ENCODE measurements at regions not wholly inside any gene's neighbourhood (a gene's known extent, or its start where the extent isn't known, plus 50 kb on each side); places are given as distances from the start of the nearest gene placed in this dataset.
"Not testable (repeated sequence)": the region's sequence is repeated elsewhere in the genome, so short reads cannot be mapped to it uniquely, and the experiment has no call there.

DNA sequence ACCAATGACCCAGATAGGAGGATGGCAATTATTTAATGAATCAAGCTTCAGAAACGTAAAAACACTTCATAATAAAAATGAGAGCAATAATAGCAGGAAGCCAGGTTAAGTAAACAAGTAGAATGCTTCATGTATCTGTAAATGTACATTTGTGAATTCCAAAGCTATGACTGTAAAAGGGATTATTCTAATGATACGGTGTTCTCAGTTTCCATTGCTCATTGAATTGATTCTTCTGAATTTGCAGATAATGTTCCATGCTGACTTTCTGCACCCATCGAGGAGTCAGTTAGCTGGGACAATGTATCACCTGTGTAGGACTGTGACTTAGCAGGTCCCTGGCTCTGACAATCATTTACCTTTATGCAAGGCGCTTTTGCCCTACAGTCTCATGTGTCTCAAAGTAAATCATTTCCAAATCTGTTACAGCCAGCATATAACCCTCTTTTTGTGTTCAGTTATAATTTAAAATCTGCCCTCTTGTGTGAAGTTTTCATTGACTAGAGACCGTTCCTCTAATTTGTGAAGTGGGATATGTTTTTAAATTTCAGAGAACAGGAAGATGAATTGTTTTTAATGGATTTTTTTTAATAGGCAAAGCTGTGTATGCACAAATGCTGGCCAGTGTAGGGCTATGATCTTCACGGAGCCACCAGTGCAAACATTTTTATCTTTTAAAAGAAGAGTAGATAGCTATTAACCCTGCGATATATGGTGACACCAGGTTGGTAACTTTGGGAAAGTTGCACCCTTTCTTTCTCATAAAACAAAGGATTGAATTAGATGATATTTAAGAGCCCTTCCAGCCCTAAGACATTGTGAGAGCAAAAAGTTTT is 267.1 kb downstream of the KLF5 start:
- Histone ChIP-seq H3K4me1 (peaks cover 10% of the 10 kb centered on the region), H3K9me3 (no peaks in the 10 kb centered on the region), H3K4me3 (no peak overlapping the region), H3K36me3 (replicated peaks) (no peaks in the 10 kb centered on the region), H3K27me3 (ENCODE audit: low read depth) (no peaks in the 10 kb centered on the region)
- in situ Hi-C loops (cut with MboI; ENCODE audit: low sequenced_read_pairs): no loop called here
- DNase-seq (ENCODE audit: low spot score in 2 of 2): no peak

DNA sequence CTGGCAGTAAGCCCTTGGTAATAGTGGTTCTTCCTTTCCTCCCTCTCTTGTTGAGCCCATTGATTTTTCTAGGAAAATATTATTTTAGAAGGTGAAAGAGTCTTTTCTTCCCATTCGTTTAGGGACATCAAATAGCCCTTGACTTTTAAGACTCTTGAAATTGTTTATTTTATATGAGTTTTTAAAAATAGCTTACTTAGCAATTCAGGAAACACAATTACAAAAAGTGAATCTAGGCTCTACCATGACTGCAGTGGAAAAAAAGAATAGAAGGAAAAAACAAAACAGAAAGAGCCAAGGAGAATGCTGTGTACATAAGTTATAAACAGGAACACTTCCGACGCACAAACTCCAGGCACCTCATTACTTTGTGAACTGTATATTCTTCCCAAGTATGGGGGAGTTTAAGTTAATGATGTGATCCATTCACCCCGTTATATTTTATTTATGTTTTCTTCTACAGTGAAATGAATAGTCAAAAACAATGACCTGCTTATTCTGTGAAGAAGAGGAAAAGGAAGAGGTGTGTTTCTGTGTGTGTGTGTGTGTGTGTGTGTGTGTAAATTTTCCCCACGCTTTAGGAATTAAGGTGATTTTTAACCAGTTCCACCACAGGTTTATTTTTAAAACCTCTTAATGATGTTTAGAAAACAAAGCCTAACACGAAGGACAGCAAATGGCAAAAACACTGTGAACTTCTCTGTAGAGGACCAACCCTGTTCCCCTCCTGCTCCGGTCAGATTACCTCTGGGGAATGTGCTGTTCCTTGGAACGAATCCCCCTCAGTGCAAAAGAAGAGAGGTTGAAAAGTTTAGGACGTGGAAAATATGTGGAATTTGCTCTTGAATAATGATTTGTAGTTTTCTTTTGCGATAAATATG is 266.3 kb downstream of the KLF5 start:
- in situ Hi-C loops (cut with MboI; ENCODE audit: low sequenced_read_pairs): no loop called here
- Histone ChIP-seq H3K36me3 (replicated peaks) (no peaks in the 10 kb centered on the region), H3K9me3 (no peaks in the 10 kb centered on the region), H3K4me1 (peaks cover 10% of the 10 kb centered on the region), H3K27me3 (ENCODE audit: low read depth) (no peaks in the 10 kb centered on the region), H3K4me3 (no peak overlapping the region)
- DNase-seq (ENCODE audit: low spot score in 2 of 2): no peak

DNA sequence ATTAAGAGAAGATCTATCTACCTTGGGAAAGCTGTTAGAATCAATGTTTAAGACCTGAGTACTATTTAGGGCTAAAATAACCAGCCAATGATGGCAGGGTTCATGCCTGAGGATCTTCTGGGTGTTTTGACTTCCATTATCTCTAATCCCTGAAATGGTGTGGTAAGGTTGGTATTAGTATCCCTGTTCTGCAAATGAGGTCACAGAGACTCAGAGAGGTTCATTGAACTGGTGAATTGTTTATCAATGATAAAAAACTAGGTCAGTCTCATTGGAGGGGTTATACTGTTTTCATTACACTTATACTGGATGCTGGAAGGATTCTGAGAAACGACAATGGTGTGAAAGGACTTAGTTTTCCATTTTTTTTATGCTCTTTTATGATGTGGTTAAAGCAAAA is 264.8 kb downstream of the KLF5 start:
- Histone ChIP-seq H3K36me3 (replicated peaks) (no peaks in the 10 kb centered on the region), H3K4me3 (no peak overlapping the region), H3K27me3 (ENCODE audit: low read depth) (no peaks in the 10 kb centered on the region), H3K4me1 (peaks cover 10% of the 10 kb centered on the region), H3K9me3 (no peaks in the 10 kb centered on the region)
- in situ Hi-C loops (cut with MboI; ENCODE audit: low sequenced_read_pairs): no loop called here
- no peak for DNase-seq (ENCODE audit: low spot score in 2 of 2)

DNA sequence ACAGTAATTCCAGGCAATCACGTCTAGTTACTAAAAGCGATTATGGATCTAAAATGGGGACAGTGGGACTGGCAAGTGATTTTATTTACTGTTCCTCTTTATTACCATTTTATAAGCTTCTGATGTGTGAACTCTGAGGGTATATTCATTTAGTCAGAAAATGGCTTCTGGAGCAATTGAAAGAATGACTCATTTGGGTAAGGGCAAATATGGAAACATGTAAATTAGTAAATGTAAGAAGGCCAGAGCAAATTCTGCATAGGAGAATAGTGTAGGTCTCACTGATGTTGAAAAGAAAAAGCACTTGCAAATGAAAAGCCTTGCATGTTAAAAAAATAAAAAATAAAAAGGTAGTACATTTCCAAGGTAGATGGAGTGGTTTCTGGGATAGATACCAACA is 262.2 kb downstream of the KLF5 start:
- Histone ChIP-seq H3K4me3 (no peak overlapping the region), H3K4me1 (peaks cover 4% of the 10 kb centered on the region), H3K27me3 (ENCODE audit: low read depth) (no peaks in the 10 kb centered on the region), H3K9me3 (no peaks in the 10 kb centered on the region), H3K36me3 (replicated peaks) (no peaks in the 10 kb centered on the region)
- in situ Hi-C loops (cut with MboI; ENCODE audit: low sequenced_read_pairs): no loop called here
- no peak for DNase-seq (ENCODE audit: low spot score in 2 of 2)

DNA sequence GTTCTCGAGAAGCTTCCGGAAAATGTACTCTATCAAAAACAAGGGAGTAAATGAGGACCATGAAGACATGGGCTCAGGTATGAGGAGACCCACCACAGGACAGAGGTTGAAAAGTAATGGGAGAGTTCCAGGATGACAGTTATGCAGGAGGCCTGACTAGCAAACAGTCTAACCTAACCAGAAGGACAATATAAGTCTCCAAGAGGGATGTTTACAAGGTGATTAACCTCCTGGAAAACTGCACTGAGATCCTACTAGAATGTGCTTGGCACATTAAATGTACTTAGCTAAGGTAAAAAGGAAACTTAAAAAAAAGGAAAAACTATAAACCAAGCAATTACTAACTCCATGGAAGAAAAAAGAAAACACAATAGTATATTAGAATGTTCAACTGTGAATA is 258.3 kb downstream of the KLF5 start:
- H3K27me3 ChIP-seq (ENCODE audit: low read depth): no peaks in the 10 kb centered on the region
- H3K4me1 ChIP-seq: no peaks in the 10 kb centered on the region
- 0 out of 2 replicates have a peak, but pooled peaks cover 3% of the 10 kb centered on the region for H3K9me3 ChIP-seq
- DNase-seq (ENCODE audit: low spot score in 2 of 2): no peak
- H3K4me3 ChIP-seq: no peak overlapping the region
- in situ Hi-C loops (cut with MboI; ENCODE audit: low sequenced_read_pairs): no loop called here
- no peaks in the 10 kb centered on the region for H3K36me3 ChIP-seq (replicated peaks)

DNA sequence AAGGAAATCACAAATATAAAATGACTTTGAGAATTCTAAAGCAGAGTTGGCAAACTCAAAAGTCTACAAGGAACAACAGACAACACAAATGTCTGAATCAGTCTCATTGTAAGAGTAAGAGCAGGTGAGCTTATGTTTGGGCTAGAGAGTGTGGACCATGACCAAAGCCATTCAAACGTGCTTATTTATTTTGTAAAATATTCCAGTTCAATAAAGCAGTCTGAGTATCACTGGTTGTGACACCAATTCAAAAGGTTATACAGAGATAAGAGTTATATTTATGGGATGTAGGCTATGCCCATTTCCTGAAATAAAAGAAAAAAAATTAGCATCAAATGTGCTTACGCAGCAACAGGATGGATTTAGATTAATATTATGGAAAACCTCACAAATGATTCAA is 251.6 kb downstream of the KLF5 start:
- H3K9me3 ChIP-seq: 0 out of 2 replicates have a peak, but pooled peaks cover 3% of the 10 kb centered on the region
- no peaks in the 10 kb centered on the region for H3K36me3 ChIP-seq (replicated peaks)
- DNase-seq (ENCODE audit: low spot score in 2 of 2): no peak
- in situ Hi-C loops (cut with MboI; ENCODE audit: low sequenced_read_pairs): no loop called here
- H3K4me1 ChIP-seq: no peaks in the 10 kb centered on the region
- no peak overlapping the region for H3K4me3 ChIP-seq
- H3K27me3 ChIP-seq (ENCODE audit: low read depth): no peaks in the 10 kb centered on the region

DNA sequence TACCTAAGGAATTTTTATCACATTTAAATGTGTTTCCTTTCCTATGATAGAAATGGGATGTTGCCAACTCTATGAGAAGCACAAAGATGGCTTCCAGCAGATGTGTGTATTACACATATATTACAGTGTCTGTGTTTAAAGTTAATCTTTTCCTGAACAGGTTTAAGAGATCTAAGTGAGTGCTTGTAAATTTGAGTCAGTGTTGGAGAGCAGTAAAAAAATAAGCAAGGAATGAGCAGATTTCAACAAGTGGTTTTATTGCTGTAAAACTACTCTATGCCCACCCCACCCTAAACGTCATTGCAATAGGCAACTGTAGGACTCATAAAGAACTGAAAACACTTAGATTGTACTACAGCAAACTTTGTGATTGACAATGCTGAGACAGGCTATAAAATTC is 248.7 kb downstream of the KLF5 start:
- Histone ChIP-seq H3K4me1 (no peaks in the 10 kb centered on the region), H3K4me3 (no peak overlapping the region), H3K27me3 (ENCODE audit: low read depth) (no peaks in the 10 kb centered on the region), H3K9me3 (no peaks in the 10 kb centered on the region), H3K36me3 (replicated peaks) (no peaks in the 10 kb centered on the region)
- in situ Hi-C loops (cut with MboI; ENCODE audit: low sequenced_read_pairs): no loop called here
- DNase-seq (ENCODE audit: low spot score in 2 of 2): no peak

DNA sequence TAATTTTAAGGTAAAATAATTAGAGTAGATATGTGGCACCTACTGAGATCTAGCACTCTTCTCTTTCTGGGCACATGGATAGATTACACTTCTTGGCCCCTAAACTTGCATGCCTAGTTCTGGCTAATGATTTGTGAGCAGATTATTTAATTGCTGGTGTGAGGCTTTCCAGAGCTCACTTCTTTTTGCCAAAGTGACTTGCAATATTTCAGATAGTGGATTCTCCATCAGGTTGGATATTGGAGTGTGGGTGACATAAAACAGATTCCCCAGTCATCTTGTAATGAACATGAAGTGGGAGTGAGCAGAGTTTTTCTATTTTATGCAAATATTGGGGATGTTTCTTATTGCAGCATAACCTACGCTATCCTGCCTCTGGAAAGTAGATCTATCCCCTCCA is 247.9 kb downstream of the KLF5 start:
- Histone ChIP-seq H3K4me1 (no peaks in the 10 kb centered on the region), H3K9me3 (no peaks in the 10 kb centered on the region), H3K4me3 (no peak overlapping the region), H3K36me3 (replicated peaks) (no peaks in the 10 kb centered on the region), H3K27me3 (ENCODE audit: low read depth) (no peaks in the 10 kb centered on the region)
- in situ Hi-C loops (cut with MboI; ENCODE audit: low sequenced_read_pairs): no loop called here
- no peak for DNase-seq (ENCODE audit: low spot score in 2 of 2)

DNA sequence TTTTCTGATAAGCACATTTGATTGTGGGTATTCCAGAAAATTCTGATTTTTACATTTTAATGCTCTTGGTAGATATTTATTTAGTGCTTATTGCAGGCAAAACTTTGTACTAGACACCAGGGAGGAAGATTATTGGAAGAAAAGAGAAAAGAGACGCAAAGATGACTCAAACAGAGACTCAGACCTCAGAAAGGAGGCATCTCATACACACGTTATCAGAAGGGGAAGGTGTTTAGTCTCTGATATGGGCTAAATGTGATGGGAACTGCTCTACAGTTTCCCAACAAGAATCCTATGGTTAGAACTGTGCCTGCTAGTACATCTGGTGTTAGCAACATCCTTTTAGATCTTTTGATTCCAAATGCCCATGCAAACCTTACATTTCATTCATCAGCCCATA is 245.6 kb downstream of the KLF5 start:
- H3K36me3 ChIP-seq (replicated peaks): no peaks in the 10 kb centered on the region
- no peak overlapping the region for H3K4me3 ChIP-seq
- no peaks in the 10 kb centered on the region for H3K27me3 ChIP-seq (ENCODE audit: low read depth)
- no peaks in the 10 kb centered on the region for H3K4me1 ChIP-seq
- no peaks in the 10 kb centered on the region for H3K9me3 ChIP-seq
- in situ Hi-C loops (cut with MboI; ENCODE audit: low sequenced_read_pairs): no loop called here
- DNase-seq (ENCODE audit: low spot score in 2 of 2): no peak

DNA sequence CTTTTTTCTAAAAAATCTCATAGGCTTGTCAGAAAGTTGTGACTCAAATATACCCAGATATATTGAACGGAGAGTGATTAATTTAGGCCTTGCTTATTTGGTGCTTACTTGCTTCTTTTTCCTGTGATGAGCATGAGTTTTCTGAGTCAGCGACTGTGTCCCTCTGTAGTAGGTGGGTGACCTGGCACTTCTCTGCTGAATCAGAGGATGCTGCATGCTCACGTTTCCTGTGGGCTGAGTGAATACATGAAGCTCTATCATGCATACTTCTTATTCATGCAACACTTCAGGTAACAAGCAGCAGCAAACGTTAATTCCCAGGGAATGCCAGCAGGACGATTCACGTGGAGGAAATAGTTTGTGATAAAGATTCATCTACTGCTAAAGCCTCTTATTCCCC is 245.0 kb downstream of the KLF5 start:
- H3K4me1 ChIP-seq: no peaks in the 10 kb centered on the region

DNA sequence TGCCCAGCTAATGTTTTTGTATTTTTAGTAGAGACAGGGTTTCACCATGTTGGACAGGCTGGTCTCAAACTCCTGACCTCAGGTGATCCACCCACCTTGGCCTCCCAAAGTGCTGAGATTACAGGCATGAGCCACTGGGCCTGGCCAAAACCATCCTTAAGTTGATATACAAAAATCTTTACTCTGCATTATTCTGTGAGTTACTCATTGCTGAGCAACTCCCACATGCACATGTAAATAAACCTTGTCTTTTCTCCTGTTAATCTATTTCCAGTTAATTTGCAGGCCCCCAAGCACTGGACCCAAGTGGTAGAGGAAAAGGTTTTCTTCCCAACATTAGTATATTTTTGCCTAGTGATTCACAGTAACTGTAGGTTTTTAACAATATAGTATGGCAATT is 242.8 kb downstream of the KLF5 start:
- H3K4me3 ChIP-seq: not testable (repeated sequence)

More for the DNA sequence above, 245.0 kb downstream of the KLF5 start:
- DNase-seq (ENCODE audit: low spot score in 2 of 2): no peak
- Histone ChIP-seq H3K4me3 (no peak overlapping the region), H3K9me3 (no peaks in the 10 kb centered on the region), H3K36me3 (replicated peaks) (no peaks in the 10 kb centered on the region), H3K27me3 (ENCODE audit: low read depth) (no peaks in the 10 kb centered on the region)
- in situ Hi-C loops (cut with MboI; ENCODE audit: low sequenced_read_pairs): no loop called here

DNA sequence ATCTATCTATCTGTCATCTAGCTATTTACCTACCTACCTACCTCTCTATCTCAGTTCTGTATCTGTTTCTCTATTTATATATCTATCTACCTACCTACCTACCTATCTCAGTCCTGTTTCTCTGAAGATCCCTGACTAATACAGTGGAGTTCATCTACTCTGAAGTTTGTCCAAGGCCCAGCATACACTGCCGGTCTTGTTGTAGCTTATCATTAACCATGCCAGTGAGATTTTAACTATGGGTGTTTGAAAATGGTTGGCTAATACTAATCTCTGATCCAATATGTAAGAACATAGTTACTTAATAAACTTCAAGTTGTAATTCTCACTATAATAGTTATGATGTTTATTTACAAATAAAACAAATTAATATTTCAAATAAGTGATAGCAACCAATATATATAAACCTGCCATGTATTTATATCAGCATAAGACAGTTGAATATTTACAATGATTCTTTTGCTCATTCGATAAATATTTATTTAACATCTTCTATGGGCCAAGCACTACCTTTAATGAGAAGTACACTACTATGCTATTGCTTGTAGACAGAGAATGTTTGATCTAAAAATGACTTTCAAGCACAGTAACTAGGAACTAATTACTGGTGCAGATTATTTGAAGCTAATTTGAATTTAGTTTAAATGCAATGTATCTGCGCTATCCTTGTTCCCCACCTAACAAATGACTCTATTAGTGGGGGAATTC is 242.1 kb downstream of the KLF5 start:
- H3K9me3 ChIP-seq: no peaks in the 10 kb centered on the region
- no peak overlapping the region for H3K4me3 ChIP-seq
- H3K4me1 ChIP-seq: no peaks in the 10 kb centered on the region
- no peak for DNase-seq (ENCODE audit: low spot score in 2 of 2)
- H3K27me3 ChIP-seq (ENCODE audit: low read depth): no peaks in the 10 kb centered on the region
- H3K36me3 ChIP-seq (replicated peaks): no peaks in the 10 kb centered on the region
- in situ Hi-C loops (cut with MboI; ENCODE audit: low sequenced_read_pairs): no loop called here

More for the DNA sequence above, 242.8 kb downstream of the KLF5 start:
- H3K9me3 ChIP-seq; H3K4me1 ChIP-seq; in situ Hi-C loops (cut with MboI; ENCODE audit: low sequenced_read_pairs); H3K36me3 ChIP-seq (replicated peaks); DNase-seq (ENCODE audit: low spot score in 2 of 2); H3K27me3 ChIP-seq (ENCODE audit: low read depth): not testable (repeated sequence)

DNA sequence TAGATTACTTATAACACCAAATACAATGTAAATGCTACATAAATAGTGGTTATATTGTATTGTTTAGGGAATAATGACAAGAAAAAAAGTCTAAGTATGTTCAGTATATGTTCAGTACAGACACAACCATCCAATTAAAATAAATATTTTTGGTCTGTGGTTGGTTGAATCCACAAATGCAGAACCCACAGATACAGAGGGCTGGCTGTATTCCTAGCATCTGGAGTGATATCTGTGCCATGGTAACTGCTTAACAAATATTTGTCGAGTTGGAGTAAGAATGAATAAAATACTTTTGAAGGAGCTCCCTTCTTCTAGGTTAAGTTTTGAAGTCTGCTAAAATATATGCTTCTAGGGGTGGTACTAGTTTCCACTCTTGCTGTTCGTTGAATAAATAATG is 241.0 kb downstream of the KLF5 start:
- H3K9me3 ChIP-seq: no peaks in the 10 kb centered on the region
- H3K36me3 ChIP-seq (replicated peaks): no peaks in the 10 kb centered on the region
- no peaks in the 10 kb centered on the region for H3K4me1 ChIP-seq
- DNase-seq (ENCODE audit: low spot score in 2 of 2): no peak
- H3K4me3 ChIP-seq: no peak overlapping the region
- in situ Hi-C loops (cut with MboI; ENCODE audit: low sequenced_read_pairs): no loop called here
- H3K27me3 ChIP-seq (ENCODE audit: low read depth): no peaks in the 10 kb centered on the region
